GM18870 (cell line): ENCODE measurements at regions not wholly inside any gene's neighbourhood (a gene's known extent, or its start where the extent isn't known, plus 50 kb on each side); places are given as distances from the start of the nearest gene placed in this dataset.
"Not testable (repeated sequence)": the region's sequence is repeated elsewhere in the genome, so short reads cannot be mapped to it uniquely, and the experiment has no call there.

Experiments
- ATAC-seq: cut with Tn5 transposase; IDR thresholded peaks from one replicate; pipeline ENCODE4 v1.9.1; 2021; ENCODE audit warnings: moderate library complexity; ENCODE audit not compliant: unreplicated experiment

GRCh38 chr6:102732898-102733297 is 1339.4 kb downstream of the GRIK2 start:
- no peak for ATAC-seq

- ATAC-seq: not testable (repeated sequence)
These were observed 1328.6 kb downstream of the GRIK2 start for GRCh38 chr6:102722086-102722485.

GRCh38 chr6:102717737-102718456 is 1324.4 kb downstream of the GRIK2 start:
- ATAC-seq: no peak

- ATAC-seq: no peak
These were observed 1323.7 kb downstream of the GRIK2 start for GRCh38 chr6:102717252-102717651.

- ATAC-seq: no peak
These were observed 1307.5 kb downstream of the GRIK2 start for GRCh38 chr6:102701019-102701418.

- no peak for ATAC-seq
These were observed 1293.0 kb downstream of the GRIK2 start for GRCh38 chr6:102686461-102686860.

- no peak for ATAC-seq
These were observed 1286.9 kb downstream of the GRIK2 start for GRCh38 chr6:102680413-102680812.

GRCh38 chr6:102679865-102680264 is 1286.4 kb downstream of the GRIK2 start:
- no peak for ATAC-seq

- ATAC-seq: no peak
These were observed 1283.7 kb downstream of the GRIK2 start for GRCh38 chr6:102677225-102677624.

- ATAC-seq: no peak
These were observed 1277.2 kb downstream of the GRIK2 start for GRCh38 chr6:102670735-102671134.

GRCh38 chr6:102662851-102663250 is 1269.3 kb downstream of the GRIK2 start:
- ATAC-seq: no peak

GRCh38 chr6:102660303-102660702 is 1266.8 kb downstream of the GRIK2 start:
- no peak for ATAC-seq

GRCh38 chr6:102655823-102656222 is 1262.3 kb downstream of the GRIK2 start:
- ATAC-seq: no peak

- ATAC-seq: no peak
These were observed 1247.9 kb downstream of the GRIK2 start for GRCh38 chr6:102641426-102641825.

GRCh38 chr6:102631921-102632320 is 1238.4 kb downstream of the GRIK2 start:
- no peak for ATAC-seq

- no peak for ATAC-seq
These were observed 1229.7 kb downstream of the GRIK2 start for GRCh38 chr6:102623201-102623600.

GRCh38 chr6:102619585-102619984 is 1226.1 kb downstream of the GRIK2 start:
- ATAC-seq: no peak

GRCh38 chr6:102582569-102582968 is 1189.1 kb downstream of the GRIK2 start:
- no peak for ATAC-seq

- no peak for ATAC-seq
These were observed 1188.0 kb downstream of the GRIK2 start for GRCh38 chr6:102581378-102582124.

- ATAC-seq: no peak
These were observed 1177.9 kb downstream of the GRIK2 start for GRCh38 chr6:102571236-102571908.

- no peak for ATAC-seq
These were observed 1169.2 kb downstream of the GRIK2 start for GRCh38 chr6:102562713-102563112.

- ATAC-seq: no peak
These were observed 1159.7 kb downstream of the GRIK2 start for GRCh38 chr6:102553214-102553613.
